GM18511 (cell line): ENCODE measurements at regions not wholly inside any gene's neighbourhood (a gene's known extent, or its start where the extent isn't known, plus 50 kb on each side); places are given as distances from the start of the nearest gene placed in this dataset.

Experiments
- ATAC-seq: cut with Tn5 transposase; IDR thresholded peaks from one replicate; pipeline ENCODE4 v1.9.1; 2021; ENCODE audit warnings: mild to moderate bottlenecking, moderate library complexity; ENCODE audit not compliant: unreplicated experiment

DNA sequence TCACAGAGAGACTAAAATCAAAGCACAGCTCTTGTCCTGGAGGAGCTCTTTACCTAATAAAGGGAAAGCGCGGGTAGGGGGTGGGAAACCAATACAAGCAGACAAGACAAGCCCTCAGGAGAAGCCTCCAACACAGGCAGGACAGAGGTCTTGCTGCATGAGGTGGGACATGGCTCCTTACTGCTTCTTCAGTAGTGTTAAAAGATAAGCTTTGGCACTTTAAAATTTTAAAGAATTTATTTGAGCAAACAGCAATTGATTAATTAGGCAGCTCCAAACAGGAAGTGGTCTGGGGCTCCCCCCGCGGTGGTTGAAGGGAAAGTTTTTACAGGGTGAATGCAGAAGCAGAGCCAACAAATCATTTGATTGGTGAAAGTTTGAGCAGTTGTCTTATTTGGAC is 50.3 kb upstream of the MACC1 start:
- no peak for ATAC-seq

DNA sequence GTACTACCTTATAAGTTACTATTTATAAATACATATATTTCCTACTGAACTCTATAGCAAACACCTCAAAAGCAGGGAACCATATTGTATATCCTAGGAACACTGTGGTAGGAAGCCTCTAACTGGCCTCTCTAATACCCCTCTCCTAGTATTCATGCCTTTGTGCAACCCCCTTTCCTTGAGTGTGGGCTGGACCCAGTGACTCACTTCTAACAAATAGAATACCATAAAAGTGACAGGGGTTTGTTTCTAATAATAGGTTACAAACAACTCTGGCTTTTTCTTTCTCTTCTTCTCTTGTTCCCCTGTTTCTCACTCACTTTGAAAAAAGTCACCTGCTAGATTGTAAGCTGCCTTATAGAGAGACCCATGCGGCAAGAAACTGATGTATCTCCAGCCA is 51.6 kb upstream of the MACC1 start:
- no peak for ATAC-seq

DNA sequence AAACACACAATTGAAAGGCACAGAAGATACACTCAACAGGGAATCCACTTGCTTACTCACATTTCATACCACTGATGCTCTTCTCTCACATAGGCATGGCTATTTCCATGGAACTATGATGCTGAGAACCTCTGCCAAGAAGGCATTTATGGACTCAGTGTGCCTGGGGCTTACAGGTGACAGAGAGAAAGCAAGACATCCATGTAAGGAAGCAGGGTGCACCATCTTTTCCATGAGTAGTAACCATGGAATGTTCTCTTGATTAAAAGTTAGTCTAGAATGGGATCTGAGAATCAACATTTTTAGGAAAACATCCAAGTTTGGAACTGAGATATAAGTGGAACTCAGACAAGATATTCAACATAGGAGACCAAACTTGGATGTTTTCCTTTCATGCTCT is 52.5 kb upstream of the MACC1 start:
- no peak for ATAC-seq

DNA sequence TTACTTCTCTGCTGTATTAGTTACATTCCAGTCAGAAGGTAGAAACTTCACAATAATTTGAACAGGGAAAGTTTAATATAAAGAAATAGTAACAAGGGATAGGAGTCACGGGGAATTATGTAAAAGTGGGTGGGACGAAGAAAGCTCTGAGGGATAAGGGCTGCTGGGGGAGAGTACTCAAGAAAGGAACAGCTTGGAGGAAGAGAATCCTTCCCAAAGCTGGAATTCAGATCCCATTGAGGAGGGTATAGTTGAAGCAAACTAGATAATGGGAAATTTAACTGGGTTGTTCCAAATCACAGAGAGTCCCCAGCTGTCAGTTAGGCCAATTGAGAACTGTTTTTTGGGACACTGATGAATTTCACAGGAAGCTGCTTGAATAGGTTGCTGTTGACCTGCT is 53.2 kb upstream of the MACC1 start:
- ATAC-seq, result no peak

DNA sequence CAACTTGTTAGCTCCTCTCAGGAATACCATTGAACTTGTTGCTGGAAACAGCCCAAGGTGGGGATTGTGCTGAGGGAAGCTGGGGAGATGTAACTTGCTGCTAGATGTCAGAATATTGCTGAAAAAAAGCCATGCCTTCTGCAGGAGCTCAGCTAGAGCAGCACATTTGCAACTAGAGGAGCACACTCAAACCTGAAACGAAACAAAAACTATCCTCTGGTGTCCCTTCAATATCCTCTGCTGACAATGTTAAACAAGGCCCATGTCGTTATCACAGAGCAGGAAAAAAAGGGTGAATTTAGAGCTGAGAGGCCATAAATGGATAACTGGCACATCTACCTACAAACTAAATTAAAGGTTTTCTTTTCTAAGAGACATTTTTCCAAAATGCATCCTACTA is 53.7 kb upstream of the MACC1 start:
- ATAC-seq, result peak; percentile 97

DNA sequence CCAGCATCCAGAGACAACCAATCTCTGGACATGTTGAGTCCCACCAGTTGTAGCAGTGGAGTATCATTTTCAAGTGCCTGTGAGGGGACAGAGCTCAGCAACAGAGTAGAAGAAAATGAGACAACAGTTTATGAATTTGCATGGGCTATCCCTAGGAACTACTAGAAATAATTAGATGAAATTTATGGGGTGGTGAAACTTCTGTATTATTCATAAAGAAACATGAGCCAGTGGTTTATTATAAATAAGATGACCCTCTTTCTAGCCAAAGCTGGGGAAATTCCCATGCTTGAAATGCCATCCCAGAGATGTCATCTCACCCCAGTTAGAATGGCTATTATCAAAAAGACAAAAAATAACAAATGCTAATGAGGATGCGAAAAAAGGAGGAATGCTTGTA is 55.1 kb upstream of the ITGB8 start:
- ATAC-seq, result no peak

DNA sequence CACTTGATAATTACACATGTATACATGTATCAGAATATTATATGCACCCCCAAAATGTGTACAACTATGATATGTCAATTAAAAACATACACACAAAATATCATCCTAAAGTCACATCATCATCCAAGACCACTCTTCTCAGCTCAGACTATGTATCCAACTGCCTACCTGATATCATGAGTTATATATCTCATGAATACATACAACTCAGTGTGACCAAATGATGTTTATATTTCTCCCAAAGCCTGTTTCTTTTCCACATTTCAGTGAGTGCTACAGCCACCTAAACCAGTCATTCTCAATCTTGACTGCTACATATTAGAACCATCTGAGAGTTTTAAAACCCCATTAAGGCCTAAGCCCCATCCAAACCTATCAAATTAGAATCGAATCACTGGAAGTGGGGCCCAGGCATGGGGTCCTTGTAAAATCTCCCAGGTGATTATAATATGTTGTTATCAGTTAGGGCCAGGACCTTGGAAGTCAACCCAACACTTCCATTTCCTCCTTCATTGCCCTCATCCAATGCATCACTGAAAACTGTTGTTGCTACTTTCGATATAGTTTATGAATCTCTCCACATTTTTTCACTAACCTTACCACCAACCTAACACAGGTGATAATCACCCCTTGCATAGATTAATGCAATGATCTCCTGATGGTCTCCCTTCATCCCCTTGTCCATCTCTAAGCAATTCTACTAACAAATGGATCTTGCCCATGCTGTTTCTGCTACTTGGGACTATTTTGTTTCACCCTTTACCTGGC is 53.8 kb upstream of the ITGB8 start:
- ATAC-seq, result no peak

DNA sequence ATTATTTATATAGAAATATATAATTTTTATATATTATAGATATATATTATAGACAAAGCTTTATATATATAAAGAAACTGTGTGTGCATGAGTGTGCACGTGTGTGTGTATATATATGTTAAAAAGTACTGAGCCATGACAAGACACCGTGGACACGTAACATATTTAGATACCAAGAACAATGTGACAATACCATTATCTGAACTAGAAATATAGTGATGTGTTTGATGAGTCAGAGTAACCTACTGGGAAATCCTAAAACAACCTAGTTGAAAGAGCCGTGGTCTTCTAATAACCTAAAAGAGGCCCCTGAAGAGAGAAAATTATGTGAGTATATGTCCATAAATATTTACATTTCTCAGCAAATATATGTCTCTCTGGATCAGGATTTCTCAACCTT is 50.7 kb upstream of the ITGB8 start:
- no peak for ATAC-seq

DNA sequence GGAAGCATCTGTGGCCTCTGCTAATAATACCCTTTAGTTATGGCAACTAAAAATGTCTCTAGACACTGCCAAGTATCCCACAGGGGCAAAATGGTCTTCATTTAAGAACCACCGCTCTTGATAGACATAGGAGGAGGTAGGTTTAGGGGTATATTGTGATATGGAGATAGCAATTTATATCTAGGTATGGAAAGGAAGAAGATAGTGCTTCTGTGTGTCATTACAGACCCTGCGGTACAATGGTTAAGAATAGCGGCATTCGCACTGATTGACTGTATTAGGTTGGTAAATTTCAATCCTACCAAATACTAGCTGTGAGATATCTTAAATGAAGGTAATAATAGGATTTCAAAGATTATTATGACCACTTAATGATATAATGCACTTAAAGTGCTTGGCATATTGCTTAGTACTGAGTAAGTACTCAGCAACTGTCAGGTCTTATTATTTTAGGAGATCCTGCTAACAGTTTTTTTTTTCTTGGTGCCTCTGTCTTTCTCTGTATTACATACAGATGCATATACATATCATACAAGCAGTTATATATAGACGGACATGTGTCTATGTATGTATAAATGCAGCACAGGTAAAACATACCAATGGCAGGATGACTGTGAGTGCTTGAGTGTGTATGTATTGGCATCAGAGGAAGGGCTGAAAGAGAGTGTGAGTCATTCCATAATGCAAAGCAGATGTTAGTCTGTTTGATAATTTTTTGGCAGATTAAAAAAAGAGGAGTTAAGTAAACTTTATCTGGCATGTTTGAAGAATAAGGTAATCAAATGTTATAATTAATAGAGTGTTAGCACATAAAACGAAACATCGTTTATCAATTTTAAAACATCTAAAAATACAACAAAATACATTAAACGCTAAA is 50.0 kb upstream of the ITGB8 start:
- ATAC-seq, result no peak
